ENCODE measurements at regions not wholly inside any gene's neighbourhood (a gene's known extent, or its start where the extent isn't known, plus 50 kb on each side); places are given as distances from the start of the nearest gene placed in this dataset.

DNA sequence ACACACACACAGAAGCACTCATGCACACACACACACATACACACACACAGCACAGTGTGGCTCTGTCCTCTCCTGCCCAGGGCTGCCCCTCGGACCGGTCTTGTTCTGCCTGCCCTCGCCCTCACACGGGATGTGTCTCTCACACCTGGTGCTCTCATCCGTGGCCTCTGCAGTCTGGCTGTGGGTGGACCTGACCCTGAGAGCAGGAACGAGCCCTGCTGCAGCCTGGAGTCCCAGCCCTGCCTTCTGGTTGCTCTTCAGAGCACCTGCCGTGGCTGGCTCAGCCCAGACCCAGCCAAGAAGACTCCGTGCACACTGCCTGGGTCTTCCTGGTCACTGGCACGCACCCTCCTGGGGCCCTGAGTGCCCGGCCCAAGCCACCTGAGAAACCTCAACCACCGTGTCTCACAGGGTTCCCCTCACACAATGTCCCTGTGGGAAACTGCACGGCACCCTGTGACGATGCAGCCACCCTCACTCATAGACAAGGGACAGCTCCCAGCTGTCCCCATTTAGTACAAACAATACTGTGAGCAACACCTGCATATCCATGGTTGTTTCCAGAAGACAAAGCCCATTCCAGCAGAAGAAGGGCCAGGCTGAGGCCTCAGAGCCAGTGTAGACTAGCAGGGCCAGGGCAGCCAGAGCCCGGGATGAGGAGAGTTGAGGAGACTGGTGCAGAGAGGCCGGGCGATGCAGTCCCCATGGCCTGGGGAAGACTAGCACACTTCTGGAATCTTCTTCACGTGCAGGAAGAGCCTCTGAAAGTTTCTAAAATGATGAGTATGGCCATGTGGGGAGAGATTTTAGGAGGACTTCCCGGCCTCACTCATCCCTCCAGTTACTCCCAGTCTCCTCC, 234.0 kb downstream of the NPHP4 start:
- Mint-ChIP-seq H3K4me1 (ENCODE audit: low read depth) (no peaks in the 10 kb centered on the region), H3K27me3 (peaks cover 14% of the 10 kb centered on the region), H3K27ac (no peak overlapping the region), H3K9me3 (peaks cover 5% of the 10 kb centered on the region), H3K36me3 (ENCODE audit: low read depth) (no peaks in the 10 kb centered on the region), H3K4me3 (no peak overlapping the region)
- DNase-seq: no peak

DNA sequence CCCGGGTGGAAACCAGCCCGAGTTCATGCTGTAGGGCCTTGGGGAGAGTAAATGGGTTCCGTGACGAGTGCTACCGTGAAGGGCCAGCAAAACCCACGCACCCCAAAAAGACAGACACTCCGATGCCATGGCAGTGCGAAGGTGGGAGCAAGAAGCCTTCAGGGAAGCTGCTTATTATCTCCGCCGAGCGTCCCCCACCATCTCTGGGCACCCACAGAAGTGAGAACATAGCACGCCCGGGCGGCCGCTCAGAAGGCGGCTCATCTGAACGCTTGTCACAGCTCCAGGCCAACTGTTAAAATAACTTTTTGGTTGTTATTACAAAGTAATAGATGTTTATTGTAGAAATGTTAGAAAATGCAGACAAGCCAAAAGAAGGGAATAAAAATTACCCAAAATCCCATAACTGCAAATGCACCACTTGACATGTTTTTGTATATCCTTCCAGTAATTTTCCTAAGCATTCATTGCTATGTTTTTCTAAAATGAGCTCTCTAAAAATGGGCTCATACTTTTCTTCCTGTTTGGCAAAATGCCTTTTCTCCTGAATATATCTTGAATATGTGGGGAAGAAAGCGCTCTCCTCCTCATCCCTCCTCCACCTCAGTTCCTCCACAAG, 234.9 kb downstream of the NPHP4 start:
- peaks cover 13% of the 10 kb centered on the region for H3K27me3 Mint-ChIP-seq
- H3K9me3 Mint-ChIP-seq: peaks cover 3% of the 10 kb centered on the region
- H3K36me3 Mint-ChIP-seq (ENCODE audit: low read depth): no peaks in the 10 kb centered on the region
- DNase-seq: no peak
- H3K27ac Mint-ChIP-seq: no peak overlapping the region
- H3K4me3 Mint-ChIP-seq: no peak overlapping the region
- no peaks in the 10 kb centered on the region for H3K4me1 Mint-ChIP-seq (ENCODE audit: low read depth)

DNA sequence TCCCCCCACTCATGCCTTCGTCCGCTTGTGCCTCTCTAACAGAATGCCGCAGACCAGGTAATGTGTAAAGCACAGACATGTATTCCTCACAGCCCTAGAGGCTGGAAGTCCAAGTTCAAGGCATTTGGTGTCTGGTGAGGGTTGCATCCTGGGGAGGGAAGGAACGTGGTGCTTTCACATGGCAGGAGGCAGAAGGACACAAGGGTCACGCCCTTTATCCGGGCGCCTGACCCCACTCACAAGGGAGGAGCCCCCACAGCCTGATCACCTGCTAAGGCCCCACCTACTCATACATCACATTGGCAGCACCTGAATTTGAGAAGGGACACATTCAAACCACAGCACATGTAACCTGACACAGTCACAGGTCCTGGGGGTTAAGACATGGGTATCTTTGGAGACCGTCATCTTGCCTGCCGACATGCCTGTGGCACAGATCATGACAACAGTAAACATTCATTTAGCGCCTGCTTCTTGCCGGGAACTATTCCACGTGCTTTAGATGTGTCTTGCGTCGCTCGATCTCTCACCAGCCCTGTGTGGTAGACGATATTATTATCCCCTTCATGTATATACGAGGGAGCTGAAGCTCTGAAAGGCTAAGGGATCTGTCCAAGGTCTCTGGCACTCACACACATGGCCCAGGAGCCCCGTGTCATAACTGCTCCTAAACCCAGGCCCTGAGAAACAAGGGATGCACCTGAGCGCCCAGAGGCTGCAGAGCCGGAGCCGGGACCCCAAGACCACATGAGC, 235.6 kb downstream of the NPHP4 start:
- no peak overlapping the region for H3K4me3 Mint-ChIP-seq
- no peaks in the 10 kb centered on the region for H3K36me3 Mint-ChIP-seq (ENCODE audit: low read depth)
- H3K27me3 Mint-ChIP-seq: peaks cover 13% of the 10 kb centered on the region

DNA sequence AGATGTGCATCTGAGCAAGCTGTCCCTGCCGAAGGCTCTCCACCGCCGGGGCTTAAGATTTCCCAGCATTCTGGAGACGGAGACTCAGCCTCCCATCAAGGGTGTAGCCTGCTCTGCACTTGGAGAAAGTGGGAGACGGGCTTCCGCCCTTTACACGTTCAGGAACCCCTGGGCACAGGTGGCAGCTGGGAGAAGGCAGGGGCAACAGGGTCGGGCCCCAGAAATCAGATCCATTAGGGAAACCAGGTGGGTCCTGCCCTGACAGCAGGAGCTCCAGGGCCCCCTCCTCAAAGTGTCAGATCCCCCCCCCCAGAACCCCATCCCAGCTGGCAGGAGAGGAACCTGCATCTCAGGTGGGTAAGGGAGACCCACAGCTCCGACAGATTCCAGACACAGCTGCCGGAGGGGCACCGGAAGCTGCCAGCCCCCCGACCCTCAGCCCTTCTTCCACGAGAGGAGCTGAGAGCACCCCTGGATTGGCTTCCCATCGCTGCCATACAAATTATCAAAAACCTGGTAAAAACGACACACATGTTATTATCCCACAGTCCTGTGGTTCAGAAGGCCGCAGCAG, 236.6 kb downstream of the NPHP4 start:
- DNase-seq: no peak
- no peaks in the 10 kb centered on the region for H3K36me3 Mint-ChIP-seq (ENCODE audit: low read depth)
- H3K4me3 Mint-ChIP-seq: no peak overlapping the region
- no peak overlapping the region for H3K27ac Mint-ChIP-seq
- H3K4me1 Mint-ChIP-seq (ENCODE audit: low read depth): no peaks in the 10 kb centered on the region
- peaks cover 2% of the 10 kb centered on the region for H3K9me3 Mint-ChIP-seq
- peaks cover 13% of the 10 kb centered on the region for H3K27me3 Mint-ChIP-seq

More for the DNA sequence above, 235.6 kb downstream of the NPHP4 start:
- Mint-ChIP-seq H3K9me3 (peaks cover 3% of the 10 kb centered on the region), H3K4me1 (ENCODE audit: low read depth) (no peaks in the 10 kb centered on the region), H3K27ac (no peak overlapping the region)
- no peak for DNase-seq

GRCh38 chr1:5754817-5755551, 237.2 kb downstream of the NPHP4 start:
- Mint-ChIP-seq H3K27me3 (peaks cover 9% of the 10 kb centered on the region), H3K36me3 (ENCODE audit: low read depth) (no peaks in the 10 kb centered on the region), H3K4me1 (ENCODE audit: low read depth) (no peaks in the 10 kb centered on the region), H3K27ac (no peak overlapping the region), H3K4me3 (no peak overlapping the region), H3K9me3 (no peaks in the 10 kb centered on the region)
- no peak for DNase-seq

DNA sequence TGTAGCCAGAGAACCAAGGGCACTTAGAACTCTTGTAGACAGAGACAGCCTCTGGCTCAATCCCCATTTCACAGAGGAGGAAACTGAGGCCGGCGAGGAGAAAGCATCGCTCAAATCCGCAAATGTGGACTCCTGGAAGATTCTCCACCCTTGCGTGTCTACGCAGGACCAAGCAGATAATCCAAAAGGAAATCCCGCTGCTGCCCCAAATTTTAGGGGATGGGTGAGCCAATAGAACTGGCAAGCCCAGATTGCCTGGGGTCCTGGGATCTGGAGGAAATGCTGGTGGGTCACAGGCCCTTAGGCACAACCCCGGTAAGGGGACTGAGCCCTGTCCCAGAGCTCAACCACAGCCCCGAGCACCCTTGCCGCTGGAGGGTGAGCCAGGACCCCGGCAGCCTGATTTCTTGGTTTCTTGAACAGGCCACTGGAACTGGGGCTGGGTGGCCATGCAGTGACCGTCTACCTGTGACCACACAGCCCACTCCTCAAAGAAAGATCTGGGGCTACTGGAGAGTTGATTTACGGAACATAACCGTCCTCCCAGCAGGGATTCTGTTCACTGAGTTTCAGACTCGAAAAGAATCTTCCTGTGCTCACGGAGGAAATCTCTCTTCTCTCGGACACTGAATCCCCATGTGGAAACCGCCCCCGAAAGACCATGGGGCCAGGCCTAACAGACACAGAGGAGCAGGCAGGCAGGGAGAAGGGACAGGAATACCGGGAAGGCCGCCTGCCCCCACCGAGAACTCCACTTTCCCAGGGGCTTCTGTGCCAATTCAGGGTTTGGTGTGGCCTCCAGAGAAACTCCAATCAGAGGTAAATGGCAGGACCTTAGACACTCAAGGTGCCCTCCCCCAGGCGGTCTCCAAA, 238.4 kb downstream of the NPHP4 start:
- no peak overlapping the region for H3K4me3 Mint-ChIP-seq
- H3K27me3 Mint-ChIP-seq: peaks cover 2% of the 10 kb centered on the region
- H3K27ac Mint-ChIP-seq: no peak overlapping the region
- DNase-seq: peak; percentile 8
- no peaks in the 10 kb centered on the region for H3K36me3 Mint-ChIP-seq (ENCODE audit: low read depth)
- H3K9me3 Mint-ChIP-seq: no peaks in the 10 kb centered on the region
- no peaks in the 10 kb centered on the region for H3K4me1 Mint-ChIP-seq (ENCODE audit: low read depth)

GRCh38 chr1:5752746-5753548, 239.3 kb downstream of the NPHP4 start:
- no peak for DNase-seq
- H3K36me3 Mint-ChIP-seq (ENCODE audit: low read depth): no peaks in the 10 kb centered on the region
- peaks cover 2% of the 10 kb centered on the region for H3K27me3 Mint-ChIP-seq
- no peak overlapping the region for H3K4me3 Mint-ChIP-seq
- no peaks in the 10 kb centered on the region for H3K9me3 Mint-ChIP-seq
- H3K4me1 Mint-ChIP-seq (ENCODE audit: low read depth): no peaks in the 10 kb centered on the region
- H3K27ac Mint-ChIP-seq: no peak overlapping the region

- H3K9me3 Mint-ChIP-seq: no peaks in the 10 kb centered on the region
- H3K27me3 Mint-ChIP-seq: peaks cover under 1% of the 10 kb centered on the region
- no peaks in the 10 kb centered on the region for H3K36me3 Mint-ChIP-seq (ENCODE audit: low read depth)
- H3K27ac Mint-ChIP-seq: no peak overlapping the region
- no peak for DNase-seq
- no peak overlapping the region for H3K4me3 Mint-ChIP-seq
- H3K4me1 Mint-ChIP-seq (ENCODE audit: low read depth): no peaks in the 10 kb centered on the region
These were observed 240.1 kb downstream of the NPHP4 start for GRCh38 chr1:5751833-5752745.

- Mint-ChIP-seq H3K27me3 (peaks cover 9% of the 10 kb centered on the region), H3K4me1 (ENCODE audit: low read depth) (no peaks in the 10 kb centered on the region), H3K4me3 (no peak overlapping the region), H3K9me3 (no peaks in the 10 kb centered on the region), H3K27ac (no peak overlapping the region), H3K36me3 (ENCODE audit: low read depth) (no peaks in the 10 kb centered on the region)
- no peak for DNase-seq
These were observed 241.1 kb downstream of the NPHP4 start for GRCh38 chr1:5751163-5751540.

DNA sequence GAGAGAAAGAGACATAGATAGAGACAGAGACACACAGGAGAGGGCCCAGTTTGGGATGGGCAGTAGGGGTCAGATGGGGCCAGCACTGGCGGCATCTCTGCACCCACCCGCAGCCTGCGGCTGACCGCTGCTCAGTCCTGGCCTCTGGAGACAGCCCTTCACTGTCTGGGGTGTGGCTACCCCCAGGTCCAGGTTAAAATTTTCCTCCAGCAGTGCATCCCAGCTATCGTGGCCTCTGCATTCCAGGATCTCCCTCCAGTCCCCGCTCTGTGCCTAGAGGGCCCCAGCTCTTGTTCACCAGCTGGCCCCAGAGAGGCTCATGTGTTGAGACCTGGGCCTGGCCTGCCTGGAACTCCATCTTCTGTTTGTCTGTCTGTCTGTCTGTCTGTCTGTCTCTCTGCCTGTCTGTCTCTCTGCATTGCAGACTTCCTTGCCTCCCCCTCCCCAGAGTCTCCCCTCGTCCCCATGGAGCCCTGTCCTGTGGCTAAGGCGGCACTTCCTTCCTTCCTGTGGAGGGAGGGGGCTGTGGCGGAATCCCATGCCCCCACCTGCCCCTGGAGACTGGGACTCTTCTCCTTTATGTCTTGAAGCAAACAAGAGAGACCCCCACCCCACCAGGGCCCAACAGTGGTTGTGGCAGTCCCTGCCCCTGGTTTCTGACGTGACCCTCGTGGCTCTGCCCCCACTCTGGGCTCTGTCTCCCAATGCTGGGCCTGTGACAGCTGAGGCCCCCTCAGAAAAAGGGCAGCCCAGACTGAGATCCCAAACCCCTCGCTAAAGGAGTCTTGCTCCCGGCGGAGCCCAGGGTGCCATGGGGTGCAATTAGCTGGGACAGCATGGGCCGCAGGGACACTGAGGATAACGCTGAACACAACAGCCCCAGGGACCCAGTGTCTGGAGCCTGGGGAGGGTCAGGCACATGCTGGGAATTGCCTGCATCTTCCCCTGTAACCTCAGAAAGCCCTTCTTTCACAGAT, 241.8 kb downstream of the NPHP4 start:
- no peaks in the 10 kb centered on the region for H3K4me1 Mint-ChIP-seq (ENCODE audit: low read depth)
- no peak for DNase-seq
- no peaks in the 10 kb centered on the region for H3K9me3 Mint-ChIP-seq
- H3K4me3 Mint-ChIP-seq: no peak overlapping the region
- no peak overlapping the region for H3K27ac Mint-ChIP-seq
- H3K27me3 Mint-ChIP-seq: peaks cover 14% of the 10 kb centered on the region
- no peaks in the 10 kb centered on the region for H3K36me3 Mint-ChIP-seq (ENCODE audit: low read depth)

All from activated T-cell treated with anti-CD3 and anti-CD28 coated beads, Interleukin-2, amount 50 U/mL, for 24 hours (primary cell).